IMR-90 (cell line): ENCODE measurements at regions not wholly inside any gene's neighbourhood (a gene's known extent, or its start where the extent isn't known, plus 50 kb on each side); places are given as distances from the start of the nearest gene placed in this dataset.

Experiments used
- CHD1 ChIP-seq: IDR thresholded peaks from 2 replicates; pipeline ENCODE4 v1.6.1; 2012; ENCODE audit warnings: low read depth, low read length, improper control_type of control experiment
- CTCF ChIP-seq: conservative IDR thresholded peaks from 2 replicates; pipeline ENCODE4 v1.5.1; 2012; ENCODE audit warnings: mild to moderate bottlenecking, low read depth, low read length, improper control_type of control experiment
- FOS ChIP-seq: fragments of 150-350 bp; IDR thresholded peaks from 2 replicates; pipeline ENCODE4 v1.6.1; 2016; ENCODE audit warnings: low read depth, low read length
- MAFK ChIP-seq: IDR thresholded peaks from 2 replicates; pipeline ENCODE4 v1.6.1; 2012; ENCODE audit warnings: low read depth, low read length, improper control_type of control experiment
- MXI1 ChIP-seq: IDR thresholded peaks from 2 replicates; pipeline ENCODE4 v1.6.1; 2012; ENCODE audit warnings: low read depth, mild to moderate bottlenecking, low read length, moderate library complexity, borderline replicate concordance
- POLR2A ChIP-seq: IDR thresholded peaks from 2 replicates; pipeline ENCODE4 v1.6.1; 2012; ENCODE audit warnings: mild to moderate bottlenecking, low read depth, low read length
- RAD21 ChIP-seq: IDR thresholded peaks from 2 replicates; pipeline ENCODE4 v1.6.1; 2012; ENCODE audit warnings: low read length, improper control_type of control experiment
- RFX5 ChIP-seq: IDR thresholded peaks from 2 replicates; pipeline ENCODE4 v1.8.0; 2012; ENCODE audit warnings: low read depth, mild to moderate bottlenecking, low read length, moderate library complexity
- TF ChIP-seq, protein P1 (sequence below): fragments of 150-350 bp; IDR thresholded peaks from 2 replicates; pipeline ENCODE4 v1.6.1; 2016; ENCODE audit warnings: low read depth, mild to moderate bottlenecking, low read length, moderate library complexity, borderline replicate concordance
- TF ChIP-seq, protein P2 (sequence below): fragments of 150-350 bp; IDR thresholded peaks from 2 replicates; pipeline ENCODE4 v1.6.1; 2017; ENCODE audit warnings: mild to moderate bottlenecking, antibody characterized with exemption, low read length, low read depth

DNA sequence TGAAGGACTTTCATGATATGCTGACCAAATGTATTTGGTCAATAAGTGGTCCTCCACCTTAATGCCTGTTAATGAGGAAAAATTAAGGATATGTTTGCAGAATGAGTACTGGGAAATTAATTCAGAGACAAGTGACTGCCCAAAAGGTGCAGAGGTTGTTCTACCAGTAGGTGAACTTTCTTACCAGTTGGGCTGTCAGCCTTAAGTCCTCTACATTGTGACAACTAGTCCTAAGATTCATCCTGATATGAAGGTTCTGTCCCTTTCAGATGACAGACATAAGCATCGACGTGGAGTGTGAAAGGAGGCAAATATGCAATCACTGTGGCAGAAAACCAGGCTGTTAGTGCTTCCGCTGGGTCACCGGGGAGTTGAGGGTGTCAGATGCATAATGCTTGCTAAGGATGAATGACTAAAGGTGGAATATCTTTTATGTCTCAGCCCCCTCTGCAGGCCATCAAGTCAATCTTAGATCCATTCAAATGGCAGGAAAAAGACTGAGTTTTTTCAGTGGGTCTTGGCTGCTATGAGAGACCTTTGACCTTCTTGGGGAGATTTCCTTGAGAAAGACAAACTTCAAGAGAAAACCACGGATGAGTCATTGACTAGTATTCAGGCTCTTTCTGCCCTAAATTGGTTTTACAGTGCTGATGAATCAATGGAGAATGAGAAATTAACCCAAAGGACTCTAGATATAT, 226.0 kb downstream of the TPBG start:
- peak; percentile 37 for TF ChIP-seq CTCF
- TF ChIP-seq, protein P1, sequence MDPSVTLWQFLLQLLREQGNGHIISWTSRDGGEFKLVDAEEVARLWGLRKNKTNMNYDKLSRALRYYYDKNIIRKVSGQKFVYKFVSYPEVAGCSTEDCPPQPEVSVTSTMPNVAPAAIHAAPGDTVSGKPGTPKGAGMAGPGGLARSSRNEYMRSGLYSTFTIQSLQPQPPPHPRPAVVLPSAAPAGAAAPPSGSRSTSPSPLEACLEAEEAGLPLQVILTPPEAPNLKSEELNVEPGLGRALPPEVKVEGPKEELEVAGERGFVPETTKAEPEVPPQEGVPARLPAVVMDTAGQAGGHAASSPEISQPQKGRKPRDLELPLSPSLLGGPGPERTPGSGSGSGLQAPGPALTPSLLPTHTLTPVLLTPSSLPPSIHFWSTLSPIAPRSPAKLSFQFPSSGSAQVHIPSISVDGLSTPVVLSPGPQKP, result no peak
- no peak for TF ChIP-seq POLR2A
- no peak for TF ChIP-seq CHD1
- TF ChIP-seq, protein P2, sequence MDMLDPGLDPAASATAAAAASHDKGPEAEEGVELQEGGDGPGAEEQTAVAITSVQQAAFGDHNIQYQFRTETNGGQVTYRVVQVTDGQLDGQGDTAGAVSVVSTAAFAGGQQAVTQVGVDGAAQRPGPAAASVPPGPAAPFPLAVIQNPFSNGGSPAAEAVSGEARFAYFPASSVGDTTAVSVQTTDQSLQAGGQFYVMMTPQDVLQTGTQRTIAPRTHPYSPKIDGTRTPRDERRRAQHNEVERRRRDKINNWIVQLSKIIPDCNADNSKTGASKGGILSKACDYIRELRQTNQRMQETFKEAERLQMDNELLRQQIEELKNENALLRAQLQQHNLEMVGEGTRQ, result no peak
- TF ChIP-seq MAFK, result no peak
- peak; percentile 40 for TF ChIP-seq RAD21
- TF ChIP-seq FOS, result no peak
- no peak for TF ChIP-seq RFX5
- no peak for TF ChIP-seq MXI1
